HFFc6 (cell line): ENCODE measurements at regions not wholly inside any gene's neighbourhood (a gene's known extent, or its start where the extent isn't known, plus 50 kb on each side); places are given as distances from the start of the nearest gene placed in this dataset.

Experiments used
- DNase-seq: peaks from one replicate; pipeline ENCODE4 v3.0.0-alpha.2; 2018
- H3K27ac Mint-ChIP-seq: 2 replicates; pipeline ENCODE4 v1.8.0; 2020; ENCODE audit warnings: mild to moderate bottlenecking, mixed read lengths
- H3K27me3 Mint-ChIP-seq: 2 replicates; pipeline ENCODE4 v1.8.0; 2021; ENCODE audit warnings: mild to moderate bottlenecking, moderate library complexity, mixed read lengths; ENCODE audit not compliant: insufficient read depth
- H3K36me3 Mint-ChIP-seq: 2 replicates; pipeline ENCODE4 v1.8.0; 2021; ENCODE audit warnings: low read depth, mixed read lengths
- H3K4me1 Mint-ChIP-seq: 2 replicates; pipeline ENCODE4 v1.8.0; 2020; ENCODE audit warnings: low read depth, mixed read lengths
- H3K4me3 Mint-ChIP-seq: 2 replicates; pipeline ENCODE4 v1.8.0; 2020; ENCODE audit warnings: mild to moderate bottlenecking, moderate library complexity, mixed read lengths
- H3K9me3 Mint-ChIP-seq: 2 replicates; pipeline ENCODE4 v1.8.0; 2020; ENCODE audit warnings: mild to moderate bottlenecking, mixed read lengths
- TF ChIP-seq, protein P1 (sequence below): fragments of 200-600 bp; sonication (generic); IDR thresholded peaks from 2 replicates; pipeline ENCODE4 v1.5.0; 2021; ENCODE audit warnings: antibody characterized with exemption, mild to moderate bottlenecking

DNA sequence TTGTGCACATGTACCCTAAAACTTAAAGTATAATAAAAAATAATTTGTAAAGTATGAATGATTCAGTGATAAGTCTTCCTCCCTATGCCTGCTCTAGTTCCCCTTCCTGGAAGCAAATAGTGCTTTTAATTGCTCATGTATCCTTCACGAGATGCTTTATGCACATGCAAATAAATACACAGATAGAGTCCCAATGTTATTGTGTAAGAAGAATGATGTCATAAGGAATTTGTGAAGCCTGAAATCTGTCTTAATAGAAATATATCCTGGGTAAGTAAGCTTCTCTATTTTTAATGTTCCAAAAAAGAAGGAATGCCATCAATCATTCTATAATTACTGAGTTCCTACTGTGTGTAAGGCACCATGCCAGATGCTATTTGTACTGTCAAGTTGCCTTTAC lies 157.5 kb upstream of the SLC4A4 start:
- Mint-ChIP-seq H3K27ac (no peak overlapping the region), H3K36me3 (no peaks in the 10 kb centered on the region), H3K9me3 (no peaks in the 10 kb centered on the region), H3K4me1 (peaks cover 26% of the 10 kb centered on the region), H3K4me3 (no peak overlapping the region), H3K27me3 (no peaks in the 10 kb centered on the region; the same call in none of the 2 replicates)
- no peak for DNase-seq
- TF ChIP-seq, protein P1, sequence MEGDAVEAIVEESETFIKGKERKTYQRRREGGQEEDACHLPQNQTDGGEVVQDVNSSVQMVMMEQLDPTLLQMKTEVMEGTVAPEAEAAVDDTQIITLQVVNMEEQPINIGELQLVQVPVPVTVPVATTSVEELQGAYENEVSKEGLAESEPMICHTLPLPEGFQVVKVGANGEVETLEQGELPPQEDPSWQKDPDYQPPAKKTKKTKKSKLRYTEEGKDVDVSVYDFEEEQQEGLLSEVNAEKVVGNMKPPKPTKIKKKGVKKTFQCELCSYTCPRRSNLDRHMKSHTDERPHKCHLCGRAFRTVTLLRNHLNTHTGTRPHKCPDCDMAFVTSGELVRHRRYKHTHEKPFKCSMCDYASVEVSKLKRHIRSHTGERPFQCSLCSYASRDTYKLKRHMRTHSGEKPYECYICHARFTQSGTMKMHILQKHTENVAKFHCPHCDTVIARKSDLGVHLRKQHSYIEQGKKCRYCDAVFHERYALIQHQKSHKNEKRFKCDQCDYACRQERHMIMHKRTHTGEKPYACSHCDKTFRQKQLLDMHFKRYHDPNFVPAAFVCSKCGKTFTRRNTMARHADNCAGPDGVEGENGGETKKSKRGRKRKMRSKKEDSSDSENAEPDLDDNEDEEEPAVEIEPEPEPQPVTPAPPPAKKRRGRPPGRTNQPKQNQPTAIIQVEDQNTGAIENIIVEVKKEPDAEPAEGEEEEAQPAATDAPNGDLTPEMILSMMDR, result no peak

DNA sequence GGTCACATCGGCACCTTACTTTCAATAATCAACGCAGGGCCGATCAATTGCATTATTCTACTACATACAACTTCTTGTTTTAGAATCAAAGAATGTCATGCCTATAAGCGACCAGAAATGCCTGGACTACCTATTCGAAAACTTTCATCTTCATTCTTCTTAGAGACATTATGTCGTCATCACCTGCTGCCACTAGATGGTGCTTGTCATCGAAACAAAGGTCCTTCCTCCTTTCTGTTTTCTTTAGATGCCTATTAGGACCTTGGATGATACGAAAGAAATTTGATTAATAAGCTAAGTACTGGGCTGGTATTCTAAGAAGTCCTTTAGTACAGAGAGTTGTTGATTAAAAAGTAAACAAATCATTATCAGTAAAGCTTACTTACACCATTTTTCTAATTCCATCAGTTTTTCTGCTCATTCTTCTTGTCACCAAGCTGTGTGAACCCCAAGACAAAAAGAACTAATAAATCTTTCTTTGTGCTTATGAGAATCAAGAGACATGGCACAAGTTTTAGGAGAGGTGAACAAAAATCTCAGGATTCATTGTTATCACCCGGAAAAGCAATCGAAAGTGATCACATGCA lies 154.5 kb upstream of the SLC4A4 start:
- DNase-seq, result peak; percentile 42
- TF ChIP-seq, protein P1, result peak; percentile 82
- H3K4me3 Mint-ChIP-seq, result peak overlapping the region; percentile 48
- H3K4me1 Mint-ChIP-seq, result peaks cover 41% of the 10 kb centered on the region
- no peaks in the 10 kb centered on the region for H3K36me3 Mint-ChIP-seq
- no peaks in the 10 kb centered on the region; the same call in 1 of the 2 replicates for H3K27me3 Mint-ChIP-seq
- no peaks in the 10 kb centered on the region for H3K9me3 Mint-ChIP-seq
- H3K27ac Mint-ChIP-seq, result no peak overlapping the region

DNA sequence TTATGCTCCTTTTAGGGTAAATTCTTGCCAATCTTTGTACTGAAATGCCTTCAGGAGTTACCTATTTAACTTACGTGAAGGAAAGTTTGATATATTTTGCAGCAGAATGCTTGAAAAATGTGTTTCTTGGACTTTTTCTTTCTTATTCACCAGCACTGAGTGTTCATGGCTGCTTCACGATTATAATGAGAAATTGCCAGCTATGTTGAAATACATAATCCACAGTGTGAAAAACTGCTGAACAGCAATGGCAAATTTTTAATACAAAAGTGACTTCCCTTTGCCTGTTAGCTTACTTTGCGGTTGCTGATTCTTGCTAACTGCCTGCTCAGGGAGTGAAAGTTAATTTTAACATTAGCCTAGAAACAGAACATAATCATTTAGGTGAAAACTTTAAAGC lies 153.8 kb upstream of the SLC4A4 start:
- Mint-ChIP-seq H3K4me1 (peaks cover 49% of the 10 kb centered on the region), H3K27me3 (no peaks in the 10 kb centered on the region; the same call in 1 of the 2 replicates), H3K9me3 (no peaks in the 10 kb centered on the region), H3K36me3 (no peaks in the 10 kb centered on the region), H3K4me3 (no peak overlapping the region; the same call in 1 of the 2 replicates), H3K27ac (no peak overlapping the region)
- DNase-seq, result no peak
- TF ChIP-seq, protein P1, result no peak

DNA sequence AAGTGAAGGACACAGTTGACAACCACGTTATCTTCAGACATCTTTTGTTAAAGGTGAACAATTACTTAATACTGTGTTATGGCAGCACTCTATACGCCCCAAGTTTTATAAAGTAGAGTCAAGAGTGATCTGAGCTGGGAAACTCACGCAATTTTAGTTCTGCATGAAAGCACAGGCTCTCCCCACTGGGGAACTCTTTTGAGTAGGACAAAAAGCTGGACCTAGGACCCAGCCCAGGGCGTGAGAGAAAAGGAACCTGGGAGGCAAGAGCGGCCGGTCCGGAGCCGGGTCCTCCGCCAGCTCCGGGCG lies 152.6 kb upstream of the SLC4A4 start:
- Mint-ChIP-seq H3K4me1 (peaks cover 61% of the 10 kb centered on the region), H3K4me3 (peak overlapping the region; percentile 87), H3K36me3 (no peaks in the 10 kb centered on the region), H3K9me3 (no peaks in the 10 kb centered on the region), H3K27ac (peak overlapping the region; percentile 77), H3K27me3 (no peaks in the 10 kb centered on the region; the same call in 1 of the 2 replicates)
- DNase-seq, result no peak
- TF ChIP-seq, protein P1, result no peak

DNA sequence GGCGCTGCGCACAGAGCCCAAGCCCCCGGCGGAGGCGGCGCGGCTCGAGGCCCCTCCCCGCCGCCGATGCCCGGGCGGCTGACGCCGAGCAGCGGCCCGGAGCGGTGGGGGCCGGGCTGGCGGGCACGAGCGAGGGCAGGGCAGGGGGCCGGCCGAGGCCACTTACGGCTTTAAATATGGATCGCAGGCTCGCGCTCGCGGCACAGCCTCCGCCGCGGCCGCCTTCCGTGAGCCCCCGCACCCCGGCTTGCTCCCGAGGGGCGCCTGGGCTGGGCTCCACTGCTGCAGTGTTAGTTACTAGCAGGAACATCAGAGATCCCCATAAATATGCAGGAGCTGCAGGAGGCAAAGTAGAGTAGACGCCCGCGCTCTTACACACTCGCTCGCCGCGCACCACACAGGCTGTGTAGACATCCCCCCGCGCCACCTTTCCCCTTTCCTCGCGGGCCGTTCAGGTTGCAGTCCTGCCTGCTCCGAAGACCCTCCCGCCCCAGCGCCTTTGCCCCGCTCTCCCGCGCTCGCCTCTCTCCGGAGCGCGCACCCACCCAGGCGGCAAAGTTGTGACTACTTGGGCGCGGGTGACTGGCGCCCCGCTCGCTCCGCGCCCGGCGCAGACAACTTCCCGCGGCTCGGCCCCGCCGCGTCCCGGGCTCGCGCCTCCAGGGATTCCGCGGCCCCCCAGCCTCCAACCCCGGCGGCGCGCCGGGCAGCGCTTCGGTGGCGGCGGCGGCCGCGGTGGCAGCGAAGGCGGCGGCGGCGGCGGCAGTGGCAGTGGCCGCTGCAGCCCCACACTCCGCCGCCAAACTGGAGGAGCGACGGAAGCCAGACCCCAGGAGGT lies 152.0 kb upstream of the SLC4A4 start:
- Mint-ChIP-seq H3K4me3 (peak overlapping the region; percentile 89), H3K4me1 (peaks cover 66% of the 10 kb centered on the region), H3K36me3 (no peaks in the 10 kb centered on the region), H3K27me3 (no peaks in the 10 kb centered on the region; the same call in 1 of the 2 replicates), H3K27ac (peak overlapping the region; percentile 77), H3K9me3 (no peaks in the 10 kb centered on the region)
- TF ChIP-seq, protein P1, result no peak
- peak; percentile 25 for DNase-seq
